Left lobe of liver (tissue), 2 donors: ENCODE measurements at regions not wholly inside any gene's neighbourhood (a gene's known extent, or its start where the extent isn't known, plus 50 kb on each side); places are given as distances from the start of the nearest gene placed in this dataset.

Experiments
- ATAC-seq: fragments of 200-7000 bp; cut with Tn5 transposase; one replicate; pipeline ENCODE4 v1.9.1; 2020; ENCODE audit warnings: mild to moderate bottlenecking, moderate library complexity
- DNase-seq: peaks from one replicate; pipeline ENCODE4 v3.0.0-alpha.2; 2020; ENCODE audit warnings: low spot score
- donor health status: DM: no; HTN: no; CAD: no; lungs with moderate emphysema.
- donor health status: DM: no; HTN: yes; CAD: no.

DNA sequence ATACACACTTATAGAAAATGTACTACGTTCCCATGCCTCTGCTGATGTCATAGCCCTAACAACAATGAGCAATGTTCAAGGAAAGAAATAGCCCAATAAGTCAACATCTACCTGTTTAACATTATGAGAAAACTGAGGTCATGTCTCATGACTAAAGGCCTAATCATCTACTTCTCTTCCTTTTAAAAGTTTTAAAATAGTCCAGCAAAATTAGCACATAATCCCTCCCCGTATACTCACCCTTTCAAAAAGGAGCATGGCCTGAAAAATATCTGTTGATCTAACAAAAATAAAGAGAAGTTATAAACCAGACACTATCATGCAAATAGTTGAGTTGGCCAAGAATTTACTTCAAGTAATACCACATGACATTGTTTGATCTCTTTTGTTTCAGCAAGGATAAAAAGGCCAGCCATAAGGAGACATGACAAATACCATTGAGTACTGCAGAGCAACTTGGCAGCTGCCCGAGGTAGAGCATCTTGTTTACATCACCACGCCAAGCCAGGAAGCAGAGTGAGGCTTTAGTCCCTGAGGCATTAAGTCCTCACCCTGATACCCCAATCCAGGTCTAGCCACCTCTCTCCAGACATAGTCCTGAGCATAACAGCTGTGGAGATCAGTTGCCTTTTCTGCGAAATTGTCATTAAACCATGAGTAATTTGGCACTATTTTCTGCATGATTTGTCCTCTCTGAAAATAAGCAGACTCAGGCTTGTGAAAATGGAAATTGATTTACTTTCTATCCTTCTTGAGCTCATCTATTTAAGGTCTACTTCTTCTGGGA is 137.4 kb upstream of the ETAA1 start:
- ATAC-seq (no peak), DNase-seq (no peak)

DNA sequence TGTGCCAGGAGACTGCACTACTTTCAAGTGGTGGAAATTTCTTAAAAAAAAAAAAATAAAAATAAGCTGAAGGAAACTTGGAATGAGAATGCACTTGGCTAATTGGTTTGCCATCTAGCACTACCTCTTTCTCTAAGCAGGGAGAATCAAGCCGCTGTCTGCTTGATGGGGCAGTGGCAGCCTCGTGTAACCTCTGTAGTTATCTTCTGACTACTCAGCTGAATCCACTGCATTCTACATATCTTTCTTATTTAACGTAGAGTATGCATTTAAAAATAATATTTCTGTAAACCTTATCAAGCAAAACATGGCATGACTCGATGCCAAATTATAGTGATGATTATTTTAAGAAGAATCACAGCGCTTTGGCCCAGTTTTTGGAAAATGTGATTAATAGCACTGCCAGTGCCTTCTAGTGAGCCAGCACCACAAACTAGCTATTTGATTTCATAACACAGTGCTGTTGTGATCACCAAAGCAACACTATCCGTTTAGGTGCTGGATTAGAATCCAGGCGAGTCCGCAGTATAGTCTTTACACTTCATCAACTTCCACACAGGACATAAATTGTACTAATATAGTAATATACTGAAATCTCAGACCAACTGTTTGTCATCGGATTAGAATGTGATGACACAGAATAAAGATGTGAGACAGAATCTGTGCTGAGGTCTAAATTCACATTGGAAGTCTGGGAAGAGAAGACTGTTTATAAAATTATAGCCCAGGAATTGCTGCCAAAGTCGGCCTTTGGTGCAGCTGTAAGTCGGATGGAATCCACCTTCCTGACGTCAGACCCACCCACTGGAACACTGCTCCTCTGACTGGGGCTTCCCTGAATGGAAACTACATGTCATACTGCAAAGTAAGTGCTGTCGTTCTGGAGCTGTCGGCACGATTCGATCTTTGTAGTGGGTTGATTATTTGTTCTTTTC is 136.5 kb upstream of the ETAA1 start:
- ATAC-seq: peak; percentile 19
- no peak for DNase-seq

DNA sequence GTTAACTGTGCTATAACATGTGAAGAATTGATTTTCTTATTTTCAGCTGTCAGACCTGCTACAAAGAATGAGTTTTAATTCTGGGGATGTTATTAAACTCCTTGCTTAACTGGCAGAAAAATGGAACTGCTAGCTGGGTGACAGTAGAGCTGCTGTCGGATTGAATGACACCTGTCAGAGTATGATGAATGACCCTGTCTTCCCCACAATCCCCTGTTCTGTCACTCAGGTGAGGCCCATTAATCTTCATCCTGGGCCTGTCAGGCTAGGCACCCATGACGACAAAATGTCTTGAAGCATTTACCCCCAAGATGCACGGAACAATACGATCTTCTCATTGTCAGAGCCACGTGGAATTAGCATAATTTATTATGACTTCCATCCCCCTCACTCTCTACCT is 129.9 kb upstream of the ETAA1 start:
- ATAC-seq: no peak
- no peak for DNase-seq

DNA sequence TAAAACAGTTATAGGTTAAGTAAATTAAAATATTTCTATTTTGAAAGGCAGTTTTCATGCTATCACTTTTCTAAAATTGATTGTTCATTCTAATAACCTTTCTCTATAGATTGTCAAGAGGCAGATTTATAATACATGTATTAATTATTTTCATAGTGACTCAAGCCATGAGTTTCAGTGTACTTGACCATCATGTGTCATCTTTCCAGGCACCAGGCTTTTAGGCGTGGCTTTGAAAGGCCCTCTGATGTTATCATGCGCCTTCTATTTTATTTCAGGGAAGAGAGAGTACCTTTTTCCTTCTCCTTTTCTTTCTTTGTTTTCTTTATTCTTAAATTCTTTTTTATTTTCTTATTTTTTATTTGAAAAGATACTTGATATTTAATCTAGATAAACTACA is 128.3 kb upstream of the ETAA1 start:
- DNase-seq (no peak), ATAC-seq (no peak)

DNA sequence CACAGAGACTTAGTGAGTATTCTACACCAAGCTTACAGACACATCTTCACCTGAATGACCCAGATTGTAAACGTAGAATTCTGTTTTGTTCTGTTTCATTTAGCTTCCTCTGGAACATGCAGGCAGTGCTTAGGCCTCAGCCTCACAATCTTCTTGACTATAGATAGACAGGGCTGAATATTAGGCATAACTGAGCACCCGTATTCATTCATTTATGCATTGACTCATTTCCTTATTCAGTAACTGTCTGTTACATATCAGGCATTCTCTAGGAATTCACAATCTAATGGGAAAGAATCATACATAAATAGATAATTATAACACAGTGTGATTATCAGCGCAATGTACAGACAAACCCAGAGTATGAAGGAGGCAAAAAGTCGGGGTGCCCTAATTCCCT is 124.9 kb upstream of the ETAA1 start:
- no peak for DNase-seq
- no peak for ATAC-seq

DNA sequence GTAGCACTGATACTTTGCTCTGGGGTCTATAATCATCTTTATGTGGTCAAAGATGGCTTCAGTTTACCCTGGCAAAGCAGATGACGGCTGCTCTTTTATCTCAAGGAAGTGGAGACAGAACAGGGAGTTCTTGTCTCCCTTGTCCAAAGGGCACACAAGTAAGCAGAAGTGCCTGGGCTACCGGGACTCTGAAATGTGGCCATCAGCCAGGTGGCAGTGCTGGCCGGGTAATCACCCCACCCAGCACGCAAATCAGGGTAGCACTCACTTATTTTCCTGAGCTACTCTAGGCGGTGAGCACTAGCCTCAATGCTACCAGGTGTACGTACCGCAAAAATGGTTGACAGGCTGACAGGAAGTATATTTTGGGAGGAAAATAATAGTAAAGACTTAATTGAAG is 119.7 kb upstream of the ETAA1 start:
- ATAC-seq (no peak), DNase-seq (no peak)

DNA sequence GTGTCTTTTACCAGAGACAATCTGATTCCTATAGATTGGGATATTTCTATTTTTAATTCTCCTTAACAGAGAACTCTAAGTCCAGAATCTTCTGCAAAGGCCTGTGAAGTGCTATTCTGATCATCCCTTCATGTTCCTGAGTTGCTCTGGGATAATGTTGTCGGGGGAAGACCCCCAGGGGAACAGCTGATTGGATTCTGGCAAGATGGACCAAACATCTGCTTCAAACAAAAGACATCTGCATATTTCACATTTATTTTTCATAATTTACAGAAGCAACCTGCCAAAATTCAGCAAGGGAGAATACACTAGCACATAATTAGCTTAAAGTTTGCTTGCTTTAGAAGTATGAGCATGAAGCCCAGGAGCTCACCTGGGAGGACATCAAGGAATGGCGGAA is 116.0 kb upstream of the ETAA1 start:
- ATAC-seq (no peak), DNase-seq (no peak)

DNA sequence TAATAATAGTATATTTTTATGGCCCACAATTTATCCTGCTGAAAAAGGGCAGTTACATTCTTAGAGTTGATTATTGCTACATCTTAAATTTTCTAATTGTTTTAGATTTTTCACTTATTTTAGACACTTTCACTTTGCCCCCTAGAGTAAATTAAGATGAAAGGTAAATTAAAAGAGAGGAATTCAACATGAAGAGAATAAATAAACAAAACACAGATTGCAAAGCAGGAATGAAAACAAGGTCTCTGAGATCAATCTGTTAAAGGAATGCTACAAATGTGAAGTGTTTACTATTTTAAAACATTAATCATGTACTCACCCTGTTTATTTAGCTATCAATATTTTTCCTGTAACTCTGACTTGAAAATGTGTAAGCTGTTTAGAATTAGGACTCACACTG is 113.5 kb upstream of the ETAA1 start:
- DNase-seq (no peak), ATAC-seq (no peak)

DNA sequence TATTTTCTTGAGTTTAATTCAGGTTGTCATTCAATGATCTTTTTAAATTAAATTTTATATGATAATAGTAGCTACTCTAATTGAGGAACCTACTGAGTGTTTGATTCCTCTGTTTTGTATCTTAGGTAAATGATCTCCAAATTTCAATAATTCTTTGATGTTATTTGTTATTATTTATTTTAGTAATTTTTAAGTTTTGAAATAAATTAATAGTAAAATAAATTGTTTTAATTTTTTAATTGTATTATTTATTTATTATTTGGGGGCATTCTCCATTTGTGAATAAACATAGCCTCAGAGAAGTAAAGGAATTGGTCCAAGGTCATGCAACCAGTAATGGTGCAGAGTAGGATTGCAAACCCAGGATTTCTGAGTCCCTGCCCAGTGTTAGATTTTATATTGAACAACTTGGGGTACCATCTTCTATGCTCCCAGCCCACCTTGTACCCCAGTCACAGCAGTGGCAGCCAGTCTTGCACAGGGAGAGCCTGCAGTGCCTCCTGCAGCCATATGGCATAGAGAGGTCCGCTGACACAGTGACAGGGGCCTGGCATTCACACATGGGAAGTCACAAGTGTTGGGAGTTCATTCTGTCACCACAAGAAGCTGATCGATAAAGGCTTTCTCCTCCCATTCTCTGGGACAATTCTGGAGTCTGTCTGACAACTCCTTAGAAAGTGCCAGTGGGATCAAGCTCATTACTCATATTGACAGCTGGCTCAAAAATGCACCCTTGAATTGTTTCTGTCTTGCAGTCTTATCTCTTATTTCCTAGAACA is 110.0 kb upstream of the ETAA1 start:
- ATAC-seq (no peak), DNase-seq (no peak)

DNA sequence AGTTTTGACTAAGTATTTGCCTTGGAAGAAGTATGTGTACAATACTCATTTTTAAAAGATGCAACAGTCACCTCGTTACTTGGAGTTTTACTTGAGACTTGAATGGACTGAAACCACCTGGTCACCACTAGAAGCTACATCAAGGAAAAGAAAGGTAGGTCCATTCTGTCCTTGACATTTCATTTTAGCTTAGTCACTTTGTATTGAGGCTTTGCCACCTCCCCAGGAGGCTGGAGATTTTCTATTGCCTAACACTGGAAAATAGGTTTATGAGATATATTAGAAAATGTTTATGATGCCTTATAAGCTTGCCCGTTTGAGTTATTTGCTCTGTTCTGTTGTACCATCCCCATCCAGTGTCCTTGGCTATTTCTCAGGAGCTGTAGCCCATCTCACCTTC is 107.9 kb upstream of the ETAA1 start:
- ATAC-seq (no peak), DNase-seq (no peak)

DNA sequence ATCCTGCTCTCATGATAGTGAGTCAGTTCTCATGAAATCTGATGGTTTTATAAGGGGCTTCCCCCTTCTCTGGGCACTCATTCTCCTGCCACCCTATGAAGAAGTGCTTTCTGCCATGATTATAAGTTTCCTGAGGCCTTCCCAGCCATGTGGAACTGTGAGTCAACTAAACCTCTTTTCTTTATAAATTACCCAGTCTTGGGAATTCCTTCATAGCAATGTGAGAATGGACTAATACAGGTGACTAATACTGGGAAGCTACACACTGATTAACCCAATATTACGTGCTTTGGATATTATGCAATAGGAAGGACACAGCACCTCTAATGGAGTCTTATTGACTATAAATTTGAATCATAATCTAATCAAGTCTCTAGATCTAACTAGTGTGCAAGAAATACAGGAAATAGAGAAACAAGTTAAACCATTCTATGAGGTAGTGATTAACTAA is 107.2 kb upstream of the ETAA1 start:
- ATAC-seq: no peak
- DNase-seq: no peak

DNA sequence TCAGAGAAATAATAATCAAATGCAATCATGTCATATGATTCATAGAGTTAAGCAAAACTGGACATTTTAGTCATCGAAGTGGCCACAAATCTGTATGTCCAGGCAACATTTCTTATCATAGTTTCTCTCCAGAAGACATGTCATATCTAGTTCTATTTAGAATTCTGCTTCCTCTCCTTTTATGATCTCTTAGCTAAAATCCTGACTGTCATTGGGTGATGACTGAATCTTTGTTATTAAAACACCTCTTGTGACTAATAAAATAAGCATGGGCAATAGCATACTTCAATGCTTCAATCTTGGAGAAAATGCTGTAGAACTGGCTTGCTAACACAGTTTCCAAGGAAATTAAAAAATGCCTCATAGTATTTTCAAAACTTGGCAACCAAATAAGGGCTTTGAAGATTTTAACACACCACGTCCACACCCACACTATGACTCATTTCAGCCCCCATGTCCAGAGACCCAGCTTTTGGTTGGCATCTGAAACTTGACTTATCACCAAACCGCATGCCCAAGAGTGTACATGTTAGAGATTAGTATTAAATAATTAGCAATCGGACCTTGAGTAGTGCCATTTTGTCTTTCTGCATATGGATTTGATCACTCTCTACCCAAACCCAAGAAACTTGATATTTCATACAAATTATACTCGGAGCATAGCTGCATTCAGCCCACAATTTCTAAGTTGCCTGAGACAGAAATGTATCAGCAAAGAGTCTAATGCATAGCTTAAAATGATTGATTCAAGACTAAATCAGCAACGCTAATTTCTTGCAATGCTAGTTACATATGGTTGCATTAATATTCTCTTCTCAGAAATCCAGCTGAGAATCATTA is 106.5 kb upstream of the ETAA1 start:
- ATAC-seq (no peak), DNase-seq (no peak)

DNA sequence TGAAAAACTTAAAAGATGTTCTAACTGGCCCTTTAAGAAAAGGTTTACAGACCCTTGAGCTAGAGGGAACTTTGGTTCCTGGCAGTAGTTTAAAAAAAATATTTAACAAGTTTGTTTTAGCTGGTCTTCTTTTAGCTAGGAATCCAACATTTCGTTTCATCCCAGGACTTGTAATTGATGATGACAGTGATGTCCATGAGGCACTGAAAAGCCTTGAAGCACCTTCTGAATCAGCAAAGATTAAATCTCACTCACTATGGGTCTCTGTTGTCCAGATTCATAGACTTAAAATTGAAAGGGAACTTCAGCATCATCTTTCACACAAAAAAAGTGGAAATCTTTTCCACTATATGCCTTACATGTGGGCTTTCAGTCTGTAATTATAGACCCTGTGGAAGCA is 102.9 kb upstream of the ETAA1 start:
- DNase-seq (no peak), ATAC-seq (no peak)

DNA sequence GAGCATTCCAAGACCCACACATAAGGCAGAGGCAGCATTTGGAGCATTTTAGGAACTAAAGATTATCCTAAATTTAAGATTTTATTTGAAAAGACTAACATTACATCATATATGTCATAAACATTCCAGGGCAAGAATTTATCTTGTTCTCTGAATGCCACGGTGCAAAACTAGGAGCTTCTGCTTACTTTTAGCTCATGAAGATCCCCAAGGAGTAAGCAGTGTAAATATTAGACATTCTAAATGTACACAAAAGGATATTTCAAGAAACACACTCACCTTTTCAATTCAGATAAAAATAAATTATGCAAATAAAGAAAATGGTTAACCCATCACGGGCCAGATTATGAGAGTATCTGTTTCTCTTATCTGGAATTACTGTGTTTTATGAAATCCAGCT is 101.7 kb upstream of the ETAA1 start:
- ATAC-seq: no peak
- no peak for DNase-seq

DNA sequence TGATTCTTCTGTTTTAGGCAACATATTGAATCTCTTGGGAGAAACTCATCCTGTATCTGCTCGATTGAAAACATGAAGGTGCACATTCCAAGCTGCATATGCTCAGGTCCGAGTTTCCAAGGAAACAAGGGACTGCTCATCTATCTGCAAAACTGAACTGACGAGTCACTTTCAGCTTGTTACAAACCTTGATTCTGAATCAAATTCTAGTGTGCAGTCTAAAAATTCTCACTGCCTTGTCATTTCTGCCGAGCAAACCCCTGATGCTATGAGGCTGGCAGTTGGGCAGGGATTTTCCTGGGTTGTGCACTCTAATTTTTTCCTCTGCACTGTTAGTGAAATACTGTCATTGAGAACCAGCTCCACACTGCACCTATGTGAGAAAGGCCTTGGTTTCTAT is 101.3 kb upstream of the ETAA1 start:
- no peak for ATAC-seq
- DNase-seq: no peak

DNA sequence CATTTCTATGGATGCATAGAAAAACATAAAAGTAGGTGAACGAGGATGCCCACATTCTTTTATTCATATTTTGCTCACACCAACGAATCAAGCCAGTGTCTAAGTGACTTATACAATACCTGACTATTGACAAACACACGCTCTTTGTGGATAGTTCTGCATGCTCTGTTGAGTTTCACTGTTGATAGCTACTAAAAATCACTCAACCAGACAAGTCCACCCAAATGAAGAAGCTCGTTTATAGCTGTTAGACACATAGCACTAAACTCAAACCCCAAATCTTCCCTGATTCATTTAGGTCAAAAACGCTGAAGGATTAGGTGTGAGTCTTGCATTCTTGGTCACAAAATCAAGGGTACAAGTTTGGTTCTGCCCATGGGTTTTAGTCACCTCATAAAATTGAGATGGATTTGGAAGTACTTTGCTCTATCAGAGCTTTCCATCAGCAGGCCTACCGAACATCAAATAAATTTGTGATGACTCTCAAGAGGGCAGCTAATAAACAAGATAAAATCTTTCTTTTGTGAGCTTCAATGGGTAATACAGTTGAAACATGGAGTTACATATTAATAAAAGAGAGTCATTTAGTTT is 92.7 kb upstream of the ETAA1 start:
- ATAC-seq (no peak), DNase-seq (no peak)

DNA sequence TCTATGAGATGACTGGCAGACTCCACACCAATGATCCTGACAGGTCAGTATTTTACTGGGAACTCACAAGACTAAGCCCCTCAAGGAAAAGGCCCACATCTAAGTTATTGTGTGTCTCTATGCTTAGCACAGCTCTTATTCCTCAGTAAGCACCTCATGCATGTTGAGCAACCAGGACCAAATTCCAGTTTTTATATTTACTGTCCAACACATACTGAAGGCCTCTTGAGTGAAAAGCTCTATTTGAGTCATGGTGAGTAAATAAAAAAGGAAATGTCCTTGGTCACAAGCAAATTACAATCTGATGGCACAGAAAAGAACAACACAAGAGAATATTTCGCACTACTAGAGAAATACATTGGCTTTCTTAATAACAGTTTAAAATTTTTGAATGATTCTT is 87.9 kb upstream of the ETAA1 start:
- ATAC-seq: peak; percentile 52
- DNase-seq: no peak

DNA sequence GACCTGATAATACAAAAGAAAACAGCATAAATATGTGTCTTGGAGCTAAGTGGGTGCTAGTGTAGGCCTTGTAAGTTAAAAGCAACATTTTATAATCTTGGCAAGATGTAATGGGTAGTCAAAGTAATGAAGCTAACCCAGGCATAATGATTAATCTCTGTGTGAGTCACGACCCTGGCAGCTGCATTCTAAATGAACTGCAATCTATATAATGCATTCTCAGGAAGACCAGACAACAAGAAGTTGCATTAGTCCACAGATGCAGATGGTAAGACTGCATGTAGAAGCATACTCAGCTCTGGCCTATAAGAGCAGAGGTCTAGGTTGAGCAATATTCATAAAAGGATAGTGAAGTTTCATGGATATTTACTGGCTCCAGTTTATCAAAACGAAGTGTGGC is 85.6 kb upstream of the ETAA1 start:
- DNase-seq (no peak), ATAC-seq (no peak)

DNA sequence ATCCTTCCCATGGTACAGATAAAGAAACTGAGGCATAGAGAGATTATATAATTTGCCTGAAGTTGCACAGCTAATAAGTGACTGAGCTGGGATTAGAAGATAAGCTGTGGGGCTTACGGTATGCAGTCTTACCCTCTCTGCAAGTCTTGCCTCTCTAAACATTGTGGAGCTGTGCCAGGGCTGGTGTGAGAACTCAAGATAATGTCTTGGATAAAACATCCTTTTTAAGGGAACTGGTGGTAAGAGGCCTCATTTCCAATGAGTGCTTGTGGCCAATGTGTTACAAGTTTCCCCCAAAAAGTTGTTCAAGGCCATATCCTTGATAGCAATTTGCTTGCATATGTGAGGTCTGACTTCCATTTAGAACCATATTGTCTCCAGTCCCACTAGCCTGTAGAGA is 84.3 kb upstream of the ETAA1 start:
- ATAC-seq (no peak), DNase-seq (no peak)

DNA sequence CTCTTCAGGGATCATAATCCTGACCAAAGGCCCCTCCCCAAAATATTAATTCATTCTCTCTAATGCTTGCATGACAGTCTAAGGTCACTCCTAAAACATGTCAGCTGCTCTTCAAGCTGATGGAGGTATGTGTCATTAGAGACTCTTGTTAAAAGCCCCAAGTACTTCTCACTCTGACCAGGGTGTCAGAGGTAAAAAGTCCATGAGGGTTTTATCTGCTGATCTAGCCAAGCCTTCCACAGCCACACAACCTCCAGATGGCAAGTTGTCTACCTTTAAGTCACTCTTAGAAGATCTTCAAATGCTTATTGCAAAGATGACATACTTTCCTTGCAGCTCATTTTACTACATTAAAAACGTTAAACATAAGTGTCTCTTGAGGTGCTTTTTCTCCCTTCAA is 83.6 kb upstream of the ETAA1 start:
- DNase-seq (no peak), ATAC-seq (no peak)
